DND-41 (cell line): ENCODE measurements at regions not wholly inside any gene's neighbourhood (a gene's known extent, or its start where the extent isn't known, plus 50 kb on each side); places are given as distances from the start of the nearest gene placed in this dataset.

Experiments
- CTCF ChIP-seq: IDR thresholded peaks from 2 replicates; pipeline ENCODE4 v1.5.1; 2012; ENCODE audit warnings: borderline replicate concordance, low read length, moderate library complexity, mild to moderate bottlenecking; ENCODE audit not compliant: poor library complexity, severe bottlenecking; ENCODE audit errors: extremely low read depth
- EZH2 ChIP-seq: IDR thresholded peaks from 3 replicates; pipeline ENCODE4 v1.6.1; 2012; ENCODE audit warnings: borderline replicate concordance, low read depth, mild to moderate bottlenecking, moderate library complexity, low read length, inconsistent platforms; ENCODE audit not compliant: severe bottlenecking

- TF ChIP-seq EZH2 (no peak), CTCF (no peak)
Observed at GRCh38 chr3:109920749-109921148, 583.4 kb upstream of the DPPA4 start.
